ENCODE measurements at regions not wholly inside any gene's neighbourhood (a gene's known extent, or its start where the extent isn't known, plus 50 kb on each side); places are given as distances from the start of the nearest gene placed in this dataset.

GRCh38 chr4:23572382-23572781 lies 317.5 kb downstream of the PPARGC1A start:
- peaks cover 2% of the 10 kb centered on the region for H3K36me3 Mint-ChIP-seq (ENCODE audit: insufficient read depth)
- no peak overlapping the region for H3K27ac Mint-ChIP-seq (ENCODE audit: low read depth)
- H3K27me3 Mint-ChIP-seq = no peaks in the 10 kb centered on the region
- DNase-seq (ENCODE audit: low spot score in 2 of 2) = no peak
- H3K4me3 Mint-ChIP-seq = no peak overlapping the region
- no peak for ATAC-seq (replicated peaks; ENCODE audit: extremely low read depth, poor library complexity, severe bottlenecking)
- no peaks in the 10 kb centered on the region for H3K4me1 Mint-ChIP-seq
- peaks cover 36% of the 10 kb centered on the region for H3K9me3 Mint-ChIP-seq

GRCh38 chr4:23567338-23567737 lies 322.5 kb downstream of the PPARGC1A start:
- H3K36me3 Mint-ChIP-seq (ENCODE audit: insufficient read depth) = peaks cover 2% of the 10 kb centered on the region
- H3K4me1 Mint-ChIP-seq = no peaks in the 10 kb centered on the region
- ATAC-seq (replicated peaks; ENCODE audit: extremely low read depth, poor library complexity, severe bottlenecking) (no peak), DNase-seq (ENCODE audit: low spot score in 2 of 2) (no peak)
- no peak overlapping the region for H3K4me3 Mint-ChIP-seq
- peaks cover 34% of the 10 kb centered on the region for H3K9me3 Mint-ChIP-seq
- no peak overlapping the region for H3K27ac Mint-ChIP-seq (ENCODE audit: low read depth)
- no peaks in the 10 kb centered on the region for H3K27me3 Mint-ChIP-seq

GRCh38 chr4:23560748-23561147 lies 329.1 kb downstream of the PPARGC1A start:
- Mint-ChIP-seq H3K36me3 (ENCODE audit: insufficient read depth) (no peaks in the 10 kb centered on the region), H3K9me3 (peaks cover 28% of the 10 kb centered on the region), H3K27ac (ENCODE audit: low read depth) (no peak overlapping the region)

GRCh38 chr4:23558101-23558500 lies 331.7 kb downstream of the PPARGC1A start:
- H3K36me3 Mint-ChIP-seq (ENCODE audit: insufficient read depth) = no peaks in the 10 kb centered on the region
- no peaks in the 10 kb centered on the region for H3K27me3 Mint-ChIP-seq
- ATAC-seq (replicated peaks; ENCODE audit: extremely low read depth, poor library complexity, severe bottlenecking) (no peak), DNase-seq (ENCODE audit: low spot score in 2 of 2) (no peak)
- no peak overlapping the region for H3K27ac Mint-ChIP-seq (ENCODE audit: low read depth)
- H3K4me1 Mint-ChIP-seq = no peaks in the 10 kb centered on the region
- peaks cover 30% of the 10 kb centered on the region for H3K9me3 Mint-ChIP-seq
- no peak overlapping the region for H3K4me3 Mint-ChIP-seq

More at GRCh38 chr4:23560748-23561147, 329.1 kb downstream of the PPARGC1A start:
- Mint-ChIP-seq H3K4me1 (no peaks in the 10 kb centered on the region), H3K4me3 (no peak overlapping the region), H3K27me3 (no peaks in the 10 kb centered on the region)
- ATAC-seq (replicated peaks; ENCODE audit: extremely low read depth, poor library complexity, severe bottlenecking) (no peak), DNase-seq (ENCODE audit: low spot score in 2 of 2) (no peak)

- Mint-ChIP-seq H3K27me3 (no peaks in the 10 kb centered on the region), H3K27ac (ENCODE audit: low read depth) (no peak overlapping the region), H3K36me3 (ENCODE audit: insufficient read depth) (no peaks in the 10 kb centered on the region), H3K4me1 (no peaks in the 10 kb centered on the region), H3K9me3 (peaks cover 13% of the 10 kb centered on the region), H3K4me3 (no peak overlapping the region)
- DNase-seq (ENCODE audit: low spot score in 2 of 2) (no peak), ATAC-seq (replicated peaks; ENCODE audit: extremely low read depth, poor library complexity, severe bottlenecking) (no peak)
Measured at GRCh38 chr4:23547601-23548000, 342.2 kb downstream of the PPARGC1A start.

GRCh38 chr4:23547096-23547495 lies 342.8 kb downstream of the PPARGC1A start:
- ATAC-seq (replicated peaks; ENCODE audit: extremely low read depth, poor library complexity, severe bottlenecking) (no peak), DNase-seq (ENCODE audit: low spot score in 2 of 2) (no peak)
- H3K36me3 Mint-ChIP-seq (ENCODE audit: insufficient read depth) = no peaks in the 10 kb centered on the region
- no peaks in the 10 kb centered on the region for H3K4me1 Mint-ChIP-seq
- H3K4me3 Mint-ChIP-seq = no peak overlapping the region
- no peak overlapping the region for H3K27ac Mint-ChIP-seq (ENCODE audit: low read depth)
- H3K27me3 Mint-ChIP-seq = no peaks in the 10 kb centered on the region
- peaks cover 13% of the 10 kb centered on the region for H3K9me3 Mint-ChIP-seq

- Mint-ChIP-seq H3K27me3 (no peaks in the 10 kb centered on the region), H3K9me3 (peaks cover 28% of the 10 kb centered on the region), H3K4me3 (no peak overlapping the region), H3K4me1 (no peaks in the 10 kb centered on the region), H3K36me3 (ENCODE audit: insufficient read depth) (no peaks in the 10 kb centered on the region), H3K27ac (ENCODE audit: low read depth) (no peak overlapping the region)
- DNase-seq (ENCODE audit: low spot score in 2 of 2) = no peak
- no peak for ATAC-seq (replicated peaks; ENCODE audit: extremely low read depth, poor library complexity, severe bottlenecking)
Measured at GRCh38 chr4:23539969-23540569, 349.8 kb downstream of the PPARGC1A start.

GRCh38 chr4:23533859-23534258 lies 356.0 kb downstream of the PPARGC1A start:
- Mint-ChIP-seq H3K27ac (ENCODE audit: low read depth) (no peak overlapping the region), H3K4me1 (no peaks in the 10 kb centered on the region), H3K27me3 (no peaks in the 10 kb centered on the region), H3K4me3 (no peak overlapping the region), H3K36me3 (ENCODE audit: insufficient read depth) (no peaks in the 10 kb centered on the region), H3K9me3 (peaks cover 37% of the 10 kb centered on the region)
- DNase-seq (ENCODE audit: low spot score in 2 of 2) = no peak
- ATAC-seq (replicated peaks; ENCODE audit: extremely low read depth, poor library complexity, severe bottlenecking) = no peak

- DNase-seq (ENCODE audit: low spot score in 2 of 2) (no peak), ATAC-seq (replicated peaks; ENCODE audit: extremely low read depth, poor library complexity, severe bottlenecking) (no peak)
- Mint-ChIP-seq H3K27ac (ENCODE audit: low read depth) (no peak overlapping the region), H3K36me3 (ENCODE audit: insufficient read depth) (no peaks in the 10 kb centered on the region), H3K9me3 (peaks cover 14% of the 10 kb centered on the region), H3K27me3 (no peaks in the 10 kb centered on the region), H3K4me3 (no peak overlapping the region), H3K4me1 (no peaks in the 10 kb centered on the region)
Measured at GRCh38 chr4:23516716-23517115, 373.1 kb downstream of the PPARGC1A start.

GRCh38 chr4:23504083-23504482 lies 385.8 kb downstream of the PPARGC1A start:
- Mint-ChIP-seq H3K9me3 (peaks cover 4% of the 10 kb centered on the region), H3K27ac (ENCODE audit: low read depth) (no peak overlapping the region), H3K4me3 (no peak overlapping the region), H3K36me3 (ENCODE audit: insufficient read depth) (no peaks in the 10 kb centered on the region), H3K4me1 (no peaks in the 10 kb centered on the region), H3K27me3 (no peaks in the 10 kb centered on the region)
- DNase-seq (ENCODE audit: low spot score in 2 of 2) (no peak), ATAC-seq (replicated peaks; ENCODE audit: extremely low read depth, poor library complexity, severe bottlenecking) (no peak)

- Mint-ChIP-seq H3K36me3 (ENCODE audit: insufficient read depth) (no peaks in the 10 kb centered on the region), H3K9me3 (peaks cover 15% of the 10 kb centered on the region), H3K27ac (ENCODE audit: low read depth) (no peak overlapping the region), H3K27me3 (no peaks in the 10 kb centered on the region), H3K4me1 (no peaks in the 10 kb centered on the region), H3K4me3 (no peak overlapping the region)
- DNase-seq (ENCODE audit: low spot score in 2 of 2) (no peak), ATAC-seq (replicated peaks; ENCODE audit: extremely low read depth, poor library complexity, severe bottlenecking) (no peak)
Measured at GRCh38 chr4:23500894-23501449, 388.9 kb downstream of the PPARGC1A start.

GRCh38 chr4:23485801-23486200 lies 404.0 kb downstream of the PPARGC1A start:
- Mint-ChIP-seq H3K4me3 (no peak overlapping the region), H3K4me1 (no peaks in the 10 kb centered on the region), H3K27me3 (no peaks in the 10 kb centered on the region), H3K9me3 (peaks cover 11% of the 10 kb centered on the region), H3K27ac (ENCODE audit: low read depth) (no peak overlapping the region), H3K36me3 (ENCODE audit: insufficient read depth) (no peaks in the 10 kb centered on the region)
- DNase-seq (ENCODE audit: low spot score in 2 of 2) (no peak), ATAC-seq (replicated peaks; ENCODE audit: extremely low read depth, poor library complexity, severe bottlenecking) (no peak)

- Mint-ChIP-seq H3K36me3 (ENCODE audit: insufficient read depth) (no peaks in the 10 kb centered on the region), H3K9me3 (peaks cover 15% of the 10 kb centered on the region), H3K27ac (ENCODE audit: low read depth) (no peak overlapping the region), H3K27me3 (no peaks in the 10 kb centered on the region), H3K4me1 (no peaks in the 10 kb centered on the region), H3K4me3 (no peak overlapping the region)
- DNase-seq (ENCODE audit: low spot score in 2 of 2) = no peak
- ATAC-seq (replicated peaks; ENCODE audit: extremely low read depth, poor library complexity, severe bottlenecking) = no peak
Measured at GRCh38 chr4:23484689-23485088, 405.2 kb downstream of the PPARGC1A start.

Data from central memory CD8-positive, alpha-beta T cell (primary cell).